Large intestine (tissue), 3 donors: ENCODE measurements at regions not wholly inside any gene's neighbourhood (a gene's known extent, or its start where the extent isn't known, plus 50 kb on each side); places are given as distances from the start of the nearest gene placed in this dataset.

ENCODE experiments used
- DNase-seq, 2 donors: peaks; one replicate each; pipeline versions ENCODE4 v3.0.0 to v3.0.0-alpha.2; 2013
- H3K27ac ChIP-seq: one replicate; pipeline ENCODE4 v1.5.1; 2013; ENCODE audit warnings: low read length
- H3K27me3 ChIP-seq: 2 replicates; pipeline ENCODE4 v1.6.1; 2013; ENCODE audit warnings: low read length; ENCODE audit not compliant: control insufficient read depth, insufficient read depth
- H3K36me3 ChIP-seq: 2 replicates; pipeline ENCODE4 v1.6.1; 2013; ENCODE audit warnings: low read length; ENCODE audit not compliant: control insufficient read depth, insufficient read depth
- H3K4me1 ChIP-seq: one replicate; pipeline ENCODE4 v1.6.1; 2013; ENCODE audit warnings: low read length; ENCODE audit not compliant: control insufficient read depth, insufficient read depth
- H3K4me3 ChIP-seq: one replicate; pipeline ENCODE4 v1.5.1; 2013; ENCODE audit warnings: low read length
- H3K9me3 ChIP-seq: one replicate; pipeline ENCODE4 v1.6.1; 2013; ENCODE audit warnings: mild to moderate bottlenecking, low read depth, low read length, moderate library complexity; ENCODE audit not compliant: control insufficient read depth
- WGBS: methylation state at CpG from one replicate; pipeline ENCODE4 v1.1.5; 2013; ENCODE audit warnings: low lambda C conversion rate; ENCODE audit not compliant: insufficient coverage; 5-methylcytosine and 5-hydroxymethylcytosine counted together

DNA sequence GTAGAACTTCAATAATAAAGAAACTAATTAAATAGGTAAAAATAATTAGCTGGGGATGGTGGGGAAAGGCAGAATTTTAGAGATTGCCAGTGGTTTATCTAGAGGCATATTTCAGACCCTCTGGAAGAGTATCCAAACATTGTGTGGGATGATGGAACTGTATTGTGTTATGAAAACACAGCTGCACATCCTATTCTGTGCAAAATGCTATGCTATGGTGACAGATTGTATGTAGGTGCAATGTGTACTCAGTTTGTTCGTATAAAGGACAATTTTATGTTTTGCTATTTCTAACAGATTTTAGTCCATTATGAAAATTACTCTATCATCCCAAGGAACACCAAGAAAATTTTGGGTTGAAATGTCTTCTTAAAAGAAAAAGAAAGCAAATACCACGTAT lies 1054.7 kb downstream of the PDHA2 start:
- Histone ChIP-seq H3K4me3 (no peak overlapping the region), H3K27ac (no peak overlapping the region), H3K36me3 (no peaks in the 10 kb centered on the region), H3K9me3 (no peaks in the 10 kb centered on the region), H3K4me1 (no peaks in the 10 kb centered on the region), H3K27me3 (no peaks in the 10 kb centered on the region)
- no peak for DNase-seq
- WGBS, result no CpG with 5 or more reads among the region's 2 CpGs

GRCh38 chr4:96895826-96896225 lies 1055.9 kb downstream of the PDHA2 start:
- H3K4me3 ChIP-seq, result no peak overlapping the region
- 100% methylated on average over 1 of the region's 1 CpG for WGBS
- no peaks in the 10 kb centered on the region for H3K9me3 ChIP-seq

GRCh38 chr4:96912716-96913115 lies 1072.8 kb downstream of the PDHA2 start:
- Histone ChIP-seq H3K4me3 (no peak overlapping the region), H3K9me3 (no peaks in the 10 kb centered on the region), H3K4me1 (no peaks in the 10 kb centered on the region), H3K27ac (no peak overlapping the region), H3K36me3 (no peaks in the 10 kb centered on the region), H3K27me3 (no peaks in the 10 kb centered on the region)
- WGBS, result no CpG with 5 or more reads among the region's 3 CpGs
- DNase-seq, result no peak

More at GRCh38 chr4:96895826-96896225, 1055.9 kb downstream of the PDHA2 start:
- no peak for DNase-seq
- Histone ChIP-seq H3K4me1 (no peaks in the 10 kb centered on the region), H3K27me3 (no peaks in the 10 kb centered on the region), H3K27ac (no peak overlapping the region), H3K36me3 (no peaks in the 10 kb centered on the region)

GRCh38 chr4:96913441-96914080 lies 1073.7 kb downstream of the PDHA2 start:
- 67% methylated on average over 1 of the region's 2 CpGs for WGBS
- Histone ChIP-seq H3K27me3 (no peaks in the 10 kb centered on the region), H3K4me1 (no peaks in the 10 kb centered on the region), H3K4me3 (no peak overlapping the region), H3K27ac (no peak overlapping the region), H3K36me3 (no peaks in the 10 kb centered on the region), H3K9me3 (no peaks in the 10 kb centered on the region)
- DNase-seq, result no peak

GRCh38 chr4:96916711-96917110 lies 1076.8 kb downstream of the PDHA2 start:
- Histone ChIP-seq H3K27ac (no peak overlapping the region), H3K4me1 (no peaks in the 10 kb centered on the region), H3K36me3 (no peaks in the 10 kb centered on the region), H3K9me3 (peaks cover 10% of the 10 kb centered on the region), H3K4me3 (no peak overlapping the region), H3K27me3 (no peaks in the 10 kb centered on the region)
- DNase-seq, result no peak
- WGBS, result no CpG with 5 or more reads among the region's 5 CpGs

DNA sequence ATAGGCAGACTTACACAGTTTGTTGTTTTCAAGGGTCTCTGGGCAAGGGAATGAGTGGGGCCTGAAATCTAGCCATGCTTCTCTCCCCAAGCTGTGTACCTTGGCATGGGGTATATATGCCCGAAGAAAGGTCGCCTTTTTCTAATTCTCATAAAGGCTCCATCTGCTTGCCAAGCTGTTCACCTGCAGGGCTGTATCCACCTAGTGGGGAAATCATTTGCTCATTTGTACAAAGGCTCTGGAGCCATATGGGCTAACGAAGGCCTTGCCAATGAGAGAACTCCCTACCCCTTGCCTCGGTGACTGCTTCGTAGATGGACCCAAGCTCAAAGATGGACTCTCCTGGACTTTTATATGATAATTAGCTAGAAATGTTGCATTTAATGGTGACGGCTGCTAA lies 1097.0 kb downstream of the PDHA2 start:
- Histone ChIP-seq H3K9me3 (no peaks in the 10 kb centered on the region), H3K4me1 (no peaks in the 10 kb centered on the region), H3K27ac (no peak overlapping the region), H3K4me3 (no peak overlapping the region), H3K36me3 (no peaks in the 10 kb centered on the region), H3K27me3 (no peaks in the 10 kb centered on the region)
- WGBS, result 100% methylated on average over 1 of the region's 6 CpGs
- DNase-seq, result no peak

- Histone ChIP-seq H3K4me3 (no peak overlapping the region), H3K27ac (no peak overlapping the region), H3K36me3 (no peaks in the 10 kb centered on the region), H3K4me1 (no peaks in the 10 kb centered on the region), H3K27me3 (no peaks in the 10 kb centered on the region), H3K9me3 (no peaks in the 10 kb centered on the region)
- WGBS, result 100% methylated on average over 1 of the region's 2 CpGs
- no peak for DNase-seq
Measured at GRCh38 chr4:96946552-96946951, 1106.7 kb downstream of the PDHA2 start.

DNA sequence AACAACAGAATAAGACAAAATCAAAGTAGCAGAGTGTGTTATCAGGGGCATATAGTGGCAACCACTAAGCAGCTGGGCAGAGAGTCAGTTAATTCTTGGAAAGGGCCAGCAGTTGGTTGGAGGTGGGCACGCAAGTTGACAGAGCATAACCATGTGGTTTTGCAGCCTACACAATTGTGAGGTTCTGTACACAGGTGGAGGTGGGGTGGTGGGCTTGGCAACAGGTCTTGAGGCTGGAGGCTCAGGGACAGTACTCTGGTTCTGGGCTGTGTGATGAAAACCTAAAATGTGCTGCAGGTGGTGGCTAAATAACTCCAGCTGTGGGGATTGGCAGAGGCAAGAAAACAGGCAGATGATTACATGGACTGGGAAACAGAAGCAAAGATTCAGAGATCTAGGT lies 1112.7 kb downstream of the PDHA2 start:
- H3K4me3 ChIP-seq, result no peak overlapping the region
- no peaks in the 10 kb centered on the region for H3K9me3 ChIP-seq
- no peaks in the 10 kb centered on the region for H3K36me3 ChIP-seq
- no peaks in the 10 kb centered on the region for H3K27me3 ChIP-seq
- no peak for DNase-seq
- H3K27ac ChIP-seq, result no peak overlapping the region
- no peaks in the 10 kb centered on the region for H3K4me1 ChIP-seq
- WGBS, result no CpG with 5 or more reads among the region's 1 CpG

GRCh38 chr4:96955226-96955625 lies 1115.3 kb downstream of the PDHA2 start:
- no peak overlapping the region for H3K4me3 ChIP-seq
- H3K4me1 ChIP-seq, result no peaks in the 10 kb centered on the region
- WGBS, result no CpG with 5 or more reads among the region's 1 CpG
- no peaks in the 10 kb centered on the region for H3K9me3 ChIP-seq
- H3K27me3 ChIP-seq, result no peaks in the 10 kb centered on the region
- H3K36me3 ChIP-seq, result no peaks in the 10 kb centered on the region
- H3K27ac ChIP-seq, result no peak overlapping the region
- DNase-seq, result no peak

DNA sequence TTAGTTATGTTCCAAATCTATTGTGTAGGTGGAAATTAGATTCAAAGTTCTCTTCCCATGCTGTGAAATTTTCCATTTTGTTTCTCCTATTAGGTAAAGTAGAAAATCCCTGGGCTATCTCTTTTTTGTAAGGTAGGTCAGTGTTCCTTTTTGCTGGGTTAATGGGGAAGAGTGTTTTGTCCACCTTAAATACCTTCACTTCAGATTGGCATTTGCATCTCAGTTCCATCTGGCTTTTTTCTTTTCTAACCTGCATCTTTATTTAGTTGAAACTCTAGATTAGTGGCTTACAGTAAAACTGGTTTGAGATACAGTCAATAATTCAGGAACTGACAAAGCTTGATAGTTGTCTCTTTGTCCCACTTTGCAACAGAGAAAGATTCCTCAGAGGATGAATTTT lies 1115.8 kb downstream of the PDHA2 start:
- H3K9me3 ChIP-seq, result no peaks in the 10 kb centered on the region
- no peak overlapping the region for H3K4me3 ChIP-seq
- no peaks in the 10 kb centered on the region for H3K27me3 ChIP-seq
- H3K27ac ChIP-seq, result no peak overlapping the region
- DNase-seq, result no peak
- no peaks in the 10 kb centered on the region for H3K4me1 ChIP-seq
- no peaks in the 10 kb centered on the region for H3K36me3 ChIP-seq

DNA sequence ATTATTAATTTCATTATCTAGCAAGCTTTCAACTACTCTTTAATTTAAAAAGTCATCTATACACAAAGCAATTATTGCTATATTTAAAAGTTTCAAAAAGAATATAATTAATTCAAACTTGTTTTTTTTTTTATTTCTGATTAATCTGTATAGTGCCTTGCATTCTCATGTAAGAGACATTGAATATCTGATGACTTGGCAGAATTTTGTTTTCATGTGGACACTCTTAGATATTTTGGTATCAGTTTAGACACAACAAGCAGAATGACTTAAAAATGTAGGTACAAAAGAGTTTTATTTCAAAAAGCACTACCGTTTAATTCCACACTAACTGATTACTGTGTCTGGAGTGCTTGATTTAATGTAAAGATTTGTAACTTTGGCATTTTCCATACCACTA lies 1129.6 kb downstream of the PDHA2 start:
- no peak overlapping the region for H3K4me3 ChIP-seq
- no peaks in the 10 kb centered on the region for H3K4me1 ChIP-seq
- DNase-seq, result no peak
- H3K9me3 ChIP-seq, result peaks cover 2% of the 10 kb centered on the region
- no peak overlapping the region for H3K27ac ChIP-seq
- H3K36me3 ChIP-seq, result no peaks in the 10 kb centered on the region
- H3K27me3 ChIP-seq, result no peaks in the 10 kb centered on the region
- no CpG with 5 or more reads among the region's 1 CpG for WGBS
